ENCODE measurements at regions not wholly inside any gene's neighbourhood (a gene's known extent, or its start where the extent isn't known, plus 50 kb on each side); places are given as distances from the start of the nearest gene placed in this dataset.

GRCh38 chr6:41448256-41448655 lies 97.9 kb upstream of the FOXP4 start:
- TF ChIP-seq CTCF (IDR thresholded peaks at IDR 0.05 in 8 of 11, conservative IDR thresholded peaks at IDR 0.05 in 3 of 11) (no peak), POLR2AphosphoS5 (IDR thresholded peaks at IDR 0.05) (no peak)

All from spleen (tissue), 7 donors.